GM13977 (cell line): ENCODE measurements at regions not wholly inside any gene's neighbourhood (a gene's known extent, or its start where the extent isn't known, plus 50 kb on each side); places are given as distances from the start of the nearest gene placed in this dataset.
"Not testable (repeated sequence)": the region's sequence is repeated elsewhere in the genome, so short reads cannot be mapped to it uniquely, and the experiment has no call there.

Experiments
- DNase-seq: peaks from one replicate; pipeline ENCODE4 v3.0.0; 2012; ENCODE audit warnings: low spot score
- CTCF ChIP-seq: IDR thresholded peaks from 2 replicates; pipeline ENCODE4 v1.5.1; 2012; ENCODE audit warnings: mild to moderate bottlenecking, control low read depth; ENCODE audit not compliant: insufficient read depth; ENCODE audit errors: extremely low read depth, missing control alignments
- in situ Hi-C: fragments of 300-500 bp; cut with MboI; formaldehyde crosslinking; loops from one replicate; pipeline ENCODE4 v1.12.0; 2022; ENCODE audit warnings: low sequenced_read_pairs, low pct_unique_long_range_greater_than_20kb, mixed read lengths, inconsistent platforms; ENCODE audit not compliant: unreplicated experiment

DNA sequence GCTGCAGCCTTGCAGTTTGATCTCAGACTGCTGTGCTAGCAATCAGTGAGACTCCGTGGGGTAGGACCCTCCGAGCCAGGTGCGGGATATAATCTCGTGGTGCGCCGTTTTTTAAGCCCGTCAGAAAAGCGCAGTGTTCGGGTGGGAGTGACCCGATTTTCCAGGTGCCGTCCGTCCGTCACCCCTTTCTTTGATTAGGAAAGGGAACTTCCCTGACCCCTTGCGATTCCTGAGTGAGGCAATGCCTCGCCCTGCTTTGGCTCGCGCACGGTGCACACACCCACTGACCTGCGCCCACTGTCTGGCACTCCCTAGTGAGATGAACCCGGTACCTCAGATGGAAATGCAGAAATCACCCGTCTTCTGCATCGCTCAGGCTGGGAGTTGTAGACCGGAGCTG, 203.2 kb downstream of the SNCAIP start:
- in situ Hi-C loops: loop anchor here (25.0 kb wide), 2 partner anchors 497 to 1097 kb away; no protein-coding TSS in a partner anchor
- not testable (repeated sequence) for DNase-seq

DNA sequence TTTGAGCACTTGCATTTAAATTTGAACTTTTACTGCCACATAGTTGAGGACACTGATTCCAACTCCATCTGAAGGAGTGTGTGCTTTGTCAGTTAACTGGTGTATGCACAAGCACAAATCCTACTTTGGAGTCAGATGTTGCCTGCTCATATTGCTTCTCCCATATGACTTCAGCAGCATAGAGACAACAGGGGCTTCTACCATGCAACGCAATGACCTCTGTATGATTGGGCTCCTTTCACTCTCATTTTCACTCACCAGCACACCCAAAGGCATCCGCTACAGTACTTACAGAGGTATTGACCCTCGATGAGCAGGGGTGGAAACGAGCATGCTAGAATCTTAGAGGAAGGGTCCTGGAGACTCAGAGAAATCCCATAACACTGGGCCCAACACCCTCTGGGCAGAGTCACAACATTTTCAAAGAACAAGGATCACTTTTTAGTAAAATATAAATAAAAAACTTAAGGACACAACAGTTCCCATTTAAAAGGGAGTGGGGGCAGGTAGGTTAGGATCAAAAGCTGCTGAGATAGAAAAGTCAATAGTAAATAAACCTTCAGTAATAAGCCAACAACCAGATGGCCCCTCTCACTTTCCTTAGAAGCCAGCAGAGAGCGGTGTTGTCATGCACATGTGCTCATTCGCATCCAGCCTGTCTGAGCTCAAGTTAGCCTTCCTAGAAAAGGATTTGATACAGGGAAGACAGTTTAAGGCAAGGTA, 203.8 kb downstream of the SNCAIP start:
- peak; percentile 57 for DNase-seq
- in situ Hi-C loops: loop anchor here (25.0 kb wide), 2 partner anchors 496 to 1096 kb away; no protein-coding TSS in a partner anchor
- peak; percentile 68 for TF ChIP-seq CTCF

- no peak for DNase-seq
- in situ Hi-C loops: loop anchor here (25.0 kb wide), 2 partner anchors 496 to 1096 kb away; no protein-coding TSS in a partner anchor
- no peak for TF ChIP-seq CTCF
Observed at GRCh38 chr5:122516432-122516743, 204.4 kb downstream of the SNCAIP start.

DNA sequence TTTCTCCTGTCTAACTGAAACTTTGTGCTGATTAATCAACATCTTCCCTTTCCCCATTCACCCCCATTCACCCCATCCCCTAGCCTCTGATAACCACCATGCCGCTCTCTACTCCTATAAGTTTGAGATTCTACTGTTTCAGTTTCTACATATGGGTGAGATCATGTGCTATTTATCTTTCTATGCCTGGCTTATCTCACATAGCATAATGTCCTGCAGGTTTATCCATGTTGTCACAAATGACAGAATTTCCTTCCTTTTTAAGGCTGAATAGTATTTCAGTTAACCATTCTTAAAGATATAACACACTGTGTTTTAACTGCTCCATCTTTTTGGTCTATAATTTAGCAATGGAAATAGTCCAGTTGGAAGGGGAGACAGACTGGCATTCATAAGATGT, 205.1 kb downstream of the SNCAIP start:
- TF ChIP-seq CTCF: no peak
- no peak for DNase-seq
- in situ Hi-C loops: loop anchor here (25.0 kb wide), 2 partner anchors 495 to 1095 kb away; no protein-coding TSS in a partner anchor

- in situ Hi-C loops: loop anchor here (25.0 kb wide), 2 partner anchors 489 to 1089 kb away; no protein-coding TSS in a partner anchor
- no peak for DNase-seq
- TF ChIP-seq CTCF: no peak
Observed at GRCh38 chr5:122523776-122524175, 211.7 kb downstream of the SNCAIP start.

DNA sequence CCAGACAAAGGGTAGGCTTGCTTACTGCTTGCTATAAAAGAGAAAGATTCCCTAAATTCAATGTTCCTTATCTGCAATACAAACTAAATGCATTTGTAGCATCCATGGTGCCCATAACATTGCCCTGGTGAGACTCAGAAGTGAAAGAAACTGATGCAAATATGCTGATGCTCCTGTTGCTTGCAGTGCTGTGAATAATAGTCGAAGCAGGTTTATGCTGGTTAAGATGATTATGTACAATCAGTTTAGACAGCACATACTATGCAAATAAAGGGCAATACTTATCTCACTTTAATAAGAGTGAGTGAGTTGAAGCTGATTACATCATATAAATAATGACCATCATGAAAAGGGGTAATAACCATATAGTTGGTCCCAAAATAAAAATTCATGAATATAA, 215.5 kb downstream of the SNCAIP start:
- in situ Hi-C loops: no loop called here
- no peak for DNase-seq
- TF ChIP-seq CTCF: no peak

DNA sequence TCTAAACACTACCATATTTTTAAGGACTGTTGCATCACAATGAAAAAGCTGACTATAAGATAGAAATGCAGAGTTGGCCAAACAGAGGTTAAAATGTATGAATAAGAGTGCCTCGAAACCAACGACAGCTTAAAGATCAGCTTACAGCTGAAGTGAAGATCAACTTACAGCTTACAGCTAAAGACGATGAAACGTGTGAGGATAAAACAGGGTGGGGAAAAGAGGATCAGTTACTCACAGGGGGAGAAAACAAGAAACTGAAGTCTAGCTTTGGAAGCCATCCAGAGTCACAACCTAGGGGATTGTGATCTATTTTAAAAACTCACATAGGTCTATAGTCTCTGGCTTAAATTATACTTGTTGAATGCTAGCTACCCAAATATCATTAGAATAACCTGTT, 220.0 kb downstream of the SNCAIP start:
- TF ChIP-seq CTCF: no peak
- in situ Hi-C loops: no loop called here
- DNase-seq: no peak
